Gastrocnemius medialis (tissue), 4 donors: ENCODE measurements at regions not wholly inside any gene's neighbourhood (a gene's known extent, or its start where the extent isn't known, plus 50 kb on each side); places are given as distances from the start of the nearest gene placed in this dataset.

ENCODE experiments used
- POLR2A ChIP-seq, 2 donors: fragments of 450-650 bp; IDR thresholded peaks; one replicate each; pipeline ENCODE4 v1.6.1; 2017; ENCODE audit warnings: antibody characterized with exemption in 2 of 2, mild to moderate bottlenecking in 2 of 2, moderate library complexity in 2 of 2
- TF ChIP-seq, protein P1 (sequence below), 5 experiments: fragments of 450-650 bp in 3 of 5; fragments of 200-600 bp in 2 of 5; sonication (generic) in 2 of 5; IDR thresholded peaks in 4 of 5; conservative IDR thresholded peaks in 1 of 5; 1 replicate in 4 of 5; 2 replicates in 1 of 5; pipeline ENCODE4 v1.5.1; 2016 to 2019; ENCODE audit warnings: antibody characterized with exemption in 5 of 5, mild to moderate bottlenecking in 3 of 5, moderate library complexity in 3 of 5

DNA sequence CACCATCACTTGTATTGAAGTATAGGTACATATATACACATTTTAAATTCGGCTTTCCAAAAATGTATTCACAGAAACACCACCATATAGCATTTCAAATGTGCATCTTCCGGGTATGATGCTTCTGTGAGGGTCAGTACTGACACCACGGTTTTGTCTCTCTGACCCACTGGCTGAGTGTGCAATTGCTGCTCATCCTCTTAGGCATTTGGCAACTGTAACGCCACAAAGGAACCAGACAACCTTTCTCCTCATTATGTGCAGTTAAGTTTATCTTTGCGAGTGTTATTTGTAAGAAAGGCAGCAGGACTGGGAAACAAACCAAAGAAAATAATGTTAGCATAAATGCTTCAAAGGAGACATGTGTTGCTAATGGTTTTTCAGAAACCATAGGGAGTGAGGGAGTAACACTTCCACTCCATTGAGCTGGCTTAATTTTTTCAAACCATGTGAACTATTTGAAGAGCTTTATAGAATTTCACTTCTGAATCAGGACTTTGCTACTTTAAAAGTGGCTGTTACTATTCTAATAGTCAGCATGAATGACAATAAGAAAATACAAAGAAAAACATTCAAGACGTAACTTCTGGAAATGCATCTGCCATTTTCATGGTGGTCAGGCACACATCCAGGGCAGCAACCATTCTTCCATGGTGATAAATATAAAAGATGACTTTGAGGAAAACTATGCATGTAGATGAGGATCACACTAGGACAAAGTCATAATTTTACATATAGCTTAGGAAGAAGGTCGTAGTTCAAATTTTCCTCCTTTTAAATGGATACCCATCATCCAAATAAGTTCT, 423.3 kb downstream of the MZT1 start:
- TF ChIP-seq, protein P1, sequence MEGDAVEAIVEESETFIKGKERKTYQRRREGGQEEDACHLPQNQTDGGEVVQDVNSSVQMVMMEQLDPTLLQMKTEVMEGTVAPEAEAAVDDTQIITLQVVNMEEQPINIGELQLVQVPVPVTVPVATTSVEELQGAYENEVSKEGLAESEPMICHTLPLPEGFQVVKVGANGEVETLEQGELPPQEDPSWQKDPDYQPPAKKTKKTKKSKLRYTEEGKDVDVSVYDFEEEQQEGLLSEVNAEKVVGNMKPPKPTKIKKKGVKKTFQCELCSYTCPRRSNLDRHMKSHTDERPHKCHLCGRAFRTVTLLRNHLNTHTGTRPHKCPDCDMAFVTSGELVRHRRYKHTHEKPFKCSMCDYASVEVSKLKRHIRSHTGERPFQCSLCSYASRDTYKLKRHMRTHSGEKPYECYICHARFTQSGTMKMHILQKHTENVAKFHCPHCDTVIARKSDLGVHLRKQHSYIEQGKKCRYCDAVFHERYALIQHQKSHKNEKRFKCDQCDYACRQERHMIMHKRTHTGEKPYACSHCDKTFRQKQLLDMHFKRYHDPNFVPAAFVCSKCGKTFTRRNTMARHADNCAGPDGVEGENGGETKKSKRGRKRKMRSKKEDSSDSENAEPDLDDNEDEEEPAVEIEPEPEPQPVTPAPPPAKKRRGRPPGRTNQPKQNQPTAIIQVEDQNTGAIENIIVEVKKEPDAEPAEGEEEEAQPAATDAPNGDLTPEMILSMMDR (IDR thresholded peaks at IDR 0.05 in 4 of 5, conservative IDR thresholded peaks at IDR 0.05 in 1 of 5): no peak
- TF ChIP-seq POLR2A (IDR thresholded peaks at IDR 0.05): no peak
